GM21825 (cell line): ENCODE measurements at regions not wholly inside any gene's neighbourhood (a gene's known extent, or its start where the extent isn't known, plus 50 kb on each side); places are given as distances from the start of the nearest gene placed in this dataset.

ENCODE experiments used
- ATAC-seq: cut with Tn5 transposase; IDR thresholded peaks from one replicate; pipeline ENCODE4 v1.9.1; 2021; ENCODE audit warnings: mild to moderate bottlenecking, moderate library complexity; ENCODE audit not compliant: unreplicated experiment

DNA sequence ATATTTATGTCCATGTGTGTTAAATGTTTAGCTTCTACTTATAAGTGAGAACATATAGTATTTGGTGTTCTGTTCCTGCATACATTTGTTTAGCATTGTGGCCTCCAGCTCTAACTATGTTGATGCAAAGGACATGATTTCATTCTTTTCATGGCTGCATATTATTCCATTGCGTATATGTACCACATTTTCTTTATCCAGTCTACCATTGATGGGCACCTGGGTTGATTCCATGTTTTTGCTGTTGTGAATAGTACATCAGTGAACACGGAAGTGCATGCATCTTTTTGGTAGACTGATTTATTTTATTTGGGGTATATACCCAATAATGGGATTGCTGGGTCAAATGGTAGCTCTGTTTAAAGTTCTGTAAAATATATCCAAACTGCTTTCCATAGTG, 359.0 kb downstream of the SLCO4C1 start:
- no peak for ATAC-seq

DNA sequence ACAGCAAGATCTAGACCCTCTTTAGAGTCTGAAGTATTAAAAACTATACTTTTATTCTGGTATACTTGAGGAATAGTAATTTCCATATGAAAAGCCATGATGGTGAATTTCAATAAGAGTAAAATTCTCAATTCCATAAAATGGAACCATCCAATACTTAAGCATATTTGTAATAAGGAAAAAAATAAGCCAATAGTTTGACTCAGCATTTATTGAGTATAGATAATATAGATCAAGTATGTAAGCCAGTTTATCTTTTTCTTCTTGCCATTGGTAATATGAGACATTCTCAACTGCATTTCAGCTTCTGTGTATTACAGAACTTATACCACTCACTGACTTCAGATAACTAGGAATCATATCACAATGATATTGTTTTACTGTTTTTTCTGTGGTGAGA, 361.0 kb downstream of the SLCO4C1 start:
- ATAC-seq = no peak

DNA sequence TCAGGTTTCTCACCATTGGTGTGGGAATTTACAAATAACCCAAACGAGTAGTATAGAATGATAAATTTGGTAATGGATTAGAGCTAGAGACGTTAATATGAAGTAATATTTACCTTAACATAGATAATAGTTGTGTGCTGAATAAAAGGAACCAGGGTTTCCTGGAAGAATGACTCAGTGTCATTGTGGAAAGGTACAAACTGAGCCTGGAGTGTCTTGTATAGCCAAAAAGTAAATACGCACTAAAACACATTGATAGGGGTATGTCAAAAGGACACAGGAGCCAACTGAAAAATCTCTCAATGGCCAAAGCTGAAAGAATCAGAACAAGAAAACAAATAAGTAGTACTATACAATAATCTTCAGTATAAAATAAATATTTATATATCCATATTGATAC, 363.5 kb downstream of the SLCO4C1 start:
- no peak for ATAC-seq

DNA sequence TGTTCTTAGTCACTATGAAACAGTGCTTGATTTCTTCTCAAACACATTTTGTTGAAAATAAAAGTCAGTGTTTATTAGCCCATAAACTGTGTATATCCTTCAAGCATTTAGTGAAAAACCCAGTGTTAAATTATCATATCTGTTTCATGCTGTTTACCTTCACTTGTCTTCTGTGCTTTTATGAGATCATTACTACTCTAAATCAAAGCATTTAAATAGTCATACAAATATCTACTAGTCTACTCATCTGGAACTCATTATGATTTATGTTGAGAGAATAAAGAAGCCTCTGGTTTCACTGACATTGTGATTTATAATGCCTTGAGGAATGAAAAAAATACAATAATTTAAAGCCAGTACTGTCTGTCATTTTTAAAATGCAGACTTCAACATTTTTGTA, 366.5 kb downstream of the SLCO4C1 start:
- ATAC-seq = no peak

DNA sequence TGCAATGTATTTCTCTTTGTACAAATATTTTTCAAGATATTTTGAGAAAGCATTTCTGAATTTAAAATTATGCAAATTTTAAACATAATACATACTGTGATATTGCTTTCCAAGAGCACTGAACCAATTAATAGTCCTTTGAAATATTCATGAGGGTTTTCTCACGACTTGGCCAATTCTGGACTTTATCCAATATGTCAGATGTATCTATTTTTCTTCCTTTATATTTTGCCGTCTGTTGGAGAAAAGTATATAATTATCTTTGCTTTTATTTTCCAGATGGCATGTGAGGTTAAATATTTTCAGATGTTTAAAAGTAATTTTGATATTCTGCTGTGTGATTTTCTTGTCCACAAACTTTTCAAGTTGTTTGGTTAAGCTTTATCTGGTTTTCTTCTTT, 378.9 kb downstream of the SLCO4C1 start:
- no peak for ATAC-seq

DNA sequence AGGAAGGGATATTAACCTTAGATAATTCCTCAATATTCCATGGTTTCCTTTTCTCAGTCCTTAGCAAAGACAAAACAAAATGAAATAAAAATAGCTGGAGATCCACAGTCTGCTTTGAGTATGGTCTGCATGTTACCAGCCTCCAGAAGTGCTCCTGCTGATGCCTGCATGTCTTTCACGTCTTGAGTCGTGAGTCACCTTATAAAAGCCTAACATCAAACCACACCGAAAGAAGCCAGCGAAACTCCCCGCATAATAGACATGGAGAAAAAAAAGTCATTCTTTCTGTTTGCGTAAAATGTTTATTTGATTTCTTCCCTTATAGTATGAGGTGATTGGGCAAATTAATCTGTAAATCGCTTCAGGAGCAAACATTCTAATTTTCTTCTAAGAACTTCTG, 380.5 kb downstream of the SLCO4C1 start:
- ATAC-seq = no peak

DNA sequence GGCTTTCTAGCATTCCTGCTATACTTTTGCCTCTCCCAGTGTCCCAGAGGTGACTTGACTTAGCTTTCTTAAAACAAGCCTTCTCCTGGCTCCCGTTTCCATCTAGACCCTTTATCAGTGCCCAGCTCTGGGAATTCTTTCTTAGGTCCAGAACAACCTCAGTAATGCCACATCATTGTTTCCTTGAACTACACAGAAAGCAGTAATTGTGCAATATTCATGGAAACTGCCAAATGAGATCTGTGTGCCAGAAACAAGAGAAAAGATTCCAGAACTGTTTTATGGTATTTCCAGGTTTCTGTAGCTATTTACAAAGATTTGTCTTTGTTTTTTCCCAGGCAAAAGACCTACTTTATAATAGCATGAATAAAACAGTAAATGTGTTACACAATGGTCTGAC, 391.3 kb downstream of the SLCO4C1 start:
- no peak for ATAC-seq

DNA sequence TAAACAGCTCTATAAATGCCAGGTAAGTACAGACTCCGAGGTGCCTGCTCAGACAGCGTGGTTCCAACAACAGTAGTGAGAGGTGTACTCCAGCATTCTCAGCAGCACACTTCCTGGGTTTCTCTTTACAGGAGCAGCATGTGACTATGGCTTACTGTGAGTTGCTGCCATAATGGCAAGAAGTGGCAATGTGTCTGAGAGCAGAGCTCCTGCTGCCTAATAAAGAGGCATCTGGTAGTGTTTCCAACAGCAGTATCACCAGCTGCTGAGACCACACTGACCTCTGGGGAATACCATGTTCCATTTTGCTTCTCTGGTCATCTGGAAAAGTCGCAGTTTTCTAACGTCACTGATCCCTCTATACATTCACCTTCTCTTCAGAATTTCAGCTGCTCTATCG, 398.2 kb downstream of the SLCO4C1 start:
- ATAC-seq = no peak

DNA sequence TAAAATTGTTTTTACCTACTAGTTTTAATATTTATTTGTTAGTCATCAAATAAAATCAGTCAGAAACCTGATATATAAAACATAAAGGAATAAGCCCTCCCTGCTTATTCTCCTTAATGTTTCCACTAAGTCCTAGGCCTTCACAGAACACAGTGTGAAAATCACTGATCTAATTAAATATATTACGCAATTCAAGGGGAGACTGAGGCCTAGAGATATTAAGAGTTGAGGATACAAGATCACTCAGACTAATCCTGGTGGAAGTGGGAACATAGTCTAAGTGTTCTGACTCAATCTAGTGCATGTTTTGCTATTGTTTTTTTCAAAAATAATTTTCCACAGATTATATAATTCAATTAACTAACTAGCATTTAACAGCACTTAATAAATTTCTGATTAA, 401.1 kb downstream of the SLCO4C1 start:
- ATAC-seq = no peak

DNA sequence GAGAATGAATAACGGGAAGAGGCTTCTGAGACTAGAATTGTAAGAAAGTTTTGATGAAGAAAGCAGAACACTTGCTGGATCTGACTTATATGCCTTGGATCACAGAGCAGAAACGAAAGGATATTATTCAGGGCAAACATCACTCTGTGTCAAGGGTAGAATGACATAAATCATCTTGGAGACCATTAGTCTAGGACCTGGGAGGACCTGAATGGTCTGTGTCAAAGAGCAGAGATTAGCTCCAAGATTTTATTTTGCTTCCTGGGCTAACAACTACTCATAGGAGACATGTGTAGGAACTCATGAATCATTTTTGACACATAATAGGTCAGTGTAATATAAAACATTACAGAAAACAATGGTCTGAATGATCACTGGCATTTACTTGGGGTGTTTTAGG, 417.9 kb downstream of the SLCO4C1 start:
- no peak for ATAC-seq

DNA sequence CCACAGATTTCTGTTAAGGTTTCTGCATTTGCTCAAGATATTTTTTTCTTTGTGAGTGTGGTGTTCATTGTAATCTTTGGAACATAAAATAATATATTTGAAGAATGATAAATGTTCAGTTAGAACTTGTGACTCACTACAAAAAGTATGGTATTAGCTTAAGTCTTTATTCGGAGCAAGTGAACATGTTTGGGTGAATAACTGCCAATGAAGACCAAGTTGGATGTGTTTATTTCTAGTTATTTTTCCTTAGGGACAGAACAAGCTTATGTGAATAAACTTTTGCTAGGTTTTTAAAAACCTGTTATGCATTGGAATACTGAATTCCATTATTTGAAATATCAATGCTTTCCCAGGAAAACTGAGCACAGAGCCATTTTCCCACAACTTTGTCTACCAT, 418.6 kb downstream of the SLCO4C1 start:
- no peak for ATAC-seq

DNA sequence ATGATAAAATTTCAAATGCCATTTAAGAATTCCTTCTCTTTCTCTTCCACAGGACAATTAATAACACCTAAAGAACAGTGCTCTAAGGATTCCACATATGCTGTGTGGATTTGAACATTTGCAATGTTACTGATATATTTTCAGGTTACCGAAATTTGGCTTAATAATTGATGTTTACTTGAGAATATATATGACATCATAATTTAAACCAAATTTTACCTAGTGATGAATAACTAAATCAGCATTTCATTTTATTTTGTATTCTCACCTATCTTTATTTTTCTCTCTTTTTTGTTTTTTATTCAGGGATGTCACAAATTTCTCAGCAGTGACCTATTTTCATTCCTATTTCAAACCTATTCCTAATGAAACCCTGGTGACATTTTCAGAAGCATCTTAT, 429.6 kb downstream of the SLCO4C1 start:
- ATAC-seq = no peak

DNA sequence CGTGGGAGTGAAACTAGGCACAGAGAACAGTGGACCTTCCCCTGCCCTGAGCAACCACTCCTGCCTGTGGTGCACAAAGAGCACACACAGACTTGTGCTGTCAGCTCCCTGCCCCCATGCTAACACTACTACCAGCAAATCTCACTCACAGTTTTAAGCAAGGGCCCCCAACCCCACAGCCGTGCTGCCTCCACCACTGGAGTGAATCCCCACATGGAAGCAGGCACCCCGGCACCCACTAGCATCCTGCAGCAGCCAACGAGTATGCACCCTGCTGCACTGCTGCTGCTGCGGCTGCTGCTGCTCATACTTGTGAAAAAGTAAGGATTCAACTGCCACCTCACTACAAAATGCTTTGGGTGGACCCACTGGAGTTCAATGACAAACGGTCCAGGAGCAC, 435.5 kb downstream of the SLCO4C1 start:
- ATAC-seq = no peak

DNA sequence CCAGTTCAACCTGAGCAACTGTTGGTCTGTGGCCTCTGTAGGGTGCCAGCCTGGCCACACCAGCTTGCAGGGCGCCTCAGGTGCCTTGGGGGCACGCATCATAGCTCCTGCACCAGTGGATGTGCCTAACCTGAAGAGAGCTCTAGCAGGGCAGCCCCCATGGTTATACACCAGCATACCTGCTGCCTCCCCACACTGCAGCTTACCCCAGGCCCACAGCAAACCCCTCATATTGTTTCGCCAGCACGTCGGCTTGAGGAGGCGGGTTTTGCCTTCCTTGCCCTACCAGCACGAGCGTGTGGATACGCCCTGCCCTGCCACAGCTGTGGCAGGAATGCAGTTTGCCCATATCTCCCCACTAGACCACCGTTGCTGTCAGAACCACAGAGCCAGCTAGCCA, 435.9 kb downstream of the SLCO4C1 start:
- ATAC-seq = no peak

DNA sequence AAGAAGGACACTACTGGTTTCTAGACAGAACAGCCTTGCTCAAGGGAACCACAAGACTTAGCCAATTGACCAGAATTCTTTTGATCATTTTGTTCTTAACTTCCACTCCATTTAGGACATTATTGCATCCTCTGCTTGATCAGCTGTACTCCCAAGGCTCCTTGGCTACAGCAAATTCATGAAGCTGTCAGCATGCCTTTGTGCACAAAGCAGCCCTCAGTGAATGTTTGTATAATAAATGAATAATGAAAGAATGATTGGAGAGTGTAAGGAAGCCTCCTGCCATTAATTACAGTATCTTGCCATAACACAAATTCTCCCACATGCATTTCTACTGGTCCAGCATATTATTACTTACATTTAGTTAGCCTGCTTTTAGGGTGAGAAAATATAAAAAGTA, 449.6 kb downstream of the SLCO4C1 start:
- no peak for ATAC-seq

DNA sequence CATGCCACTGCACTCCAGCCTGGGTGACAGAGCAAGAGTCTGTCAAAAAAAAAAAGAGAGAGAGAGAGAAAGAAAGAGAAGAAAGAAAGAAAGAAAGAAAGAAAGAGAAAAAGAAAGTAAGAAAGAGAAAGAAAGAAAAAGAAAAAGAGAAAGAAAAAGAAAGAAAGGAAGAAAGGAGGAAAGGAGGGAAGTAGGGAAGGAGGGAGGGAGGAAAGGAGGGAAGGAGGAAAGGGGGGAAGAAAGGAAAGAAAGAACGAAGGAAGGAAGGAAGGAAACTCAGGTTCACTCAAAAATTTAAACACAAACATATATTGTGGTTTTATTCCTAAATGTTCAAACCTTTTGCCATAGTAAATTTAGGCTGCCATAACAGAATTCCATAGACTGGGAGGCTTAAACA, 453.0 kb downstream of the SLCO4C1 start:
- no peak for ATAC-seq

DNA sequence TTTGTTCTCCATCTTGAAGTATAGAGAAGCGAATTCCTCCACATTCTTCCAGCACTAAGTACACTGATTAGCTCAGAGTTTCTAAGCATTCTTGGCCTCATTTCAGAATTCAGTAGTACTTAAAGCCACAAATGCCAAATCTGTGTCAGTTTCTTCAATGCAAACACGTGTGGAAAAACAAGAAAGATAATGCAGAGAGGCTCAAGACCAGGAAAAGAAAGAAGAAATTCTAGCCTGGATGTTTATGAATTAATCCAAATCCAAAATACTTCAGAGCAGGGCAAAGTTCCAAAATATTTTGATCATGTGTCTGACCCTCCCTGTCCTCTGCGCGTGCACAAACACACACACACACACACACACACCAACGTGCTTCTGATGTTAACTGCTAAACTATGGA, 457.6 kb downstream of the SLCO4C1 start:
- ATAC-seq = no peak

DNA sequence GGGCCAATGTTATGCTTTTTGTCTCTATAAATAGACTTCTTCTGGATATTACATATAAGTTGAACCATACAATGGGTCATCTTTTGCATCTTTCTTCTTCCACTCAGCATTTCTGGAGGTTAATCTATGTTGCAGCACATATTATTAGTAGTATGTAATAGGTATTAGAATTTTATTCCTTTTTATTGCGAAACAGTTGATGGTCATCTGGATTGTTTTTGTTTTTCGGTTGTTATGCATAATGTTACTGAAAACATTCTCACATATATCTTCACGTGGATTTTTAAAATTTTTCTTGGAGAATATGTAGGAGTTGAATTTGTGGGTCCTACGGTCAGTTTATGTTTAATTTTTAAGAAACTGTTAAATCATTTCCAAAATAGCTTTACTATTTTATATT, 466.8 kb downstream of the SLCO4C1 start:
- ATAC-seq = no peak

DNA sequence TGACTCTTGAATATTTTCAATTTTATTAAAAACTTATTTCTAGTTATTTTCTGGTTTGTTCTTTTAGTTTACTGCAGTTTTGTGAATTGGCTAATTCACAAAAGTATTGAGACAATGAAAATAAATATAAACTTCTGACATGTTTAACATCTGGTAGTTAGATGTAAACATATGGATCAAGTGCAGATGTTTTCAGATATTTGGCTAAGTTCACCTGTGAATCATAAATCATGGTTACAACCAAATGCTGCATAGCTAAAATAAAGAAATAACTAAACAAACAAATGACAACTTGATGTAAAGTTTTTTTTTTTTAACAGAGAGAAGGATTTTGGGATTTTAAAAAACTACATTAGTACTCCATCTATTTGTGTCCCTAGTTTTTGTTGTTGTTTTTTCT, 484.6 kb downstream of the SLCO4C1 start:
- no peak for ATAC-seq

DNA sequence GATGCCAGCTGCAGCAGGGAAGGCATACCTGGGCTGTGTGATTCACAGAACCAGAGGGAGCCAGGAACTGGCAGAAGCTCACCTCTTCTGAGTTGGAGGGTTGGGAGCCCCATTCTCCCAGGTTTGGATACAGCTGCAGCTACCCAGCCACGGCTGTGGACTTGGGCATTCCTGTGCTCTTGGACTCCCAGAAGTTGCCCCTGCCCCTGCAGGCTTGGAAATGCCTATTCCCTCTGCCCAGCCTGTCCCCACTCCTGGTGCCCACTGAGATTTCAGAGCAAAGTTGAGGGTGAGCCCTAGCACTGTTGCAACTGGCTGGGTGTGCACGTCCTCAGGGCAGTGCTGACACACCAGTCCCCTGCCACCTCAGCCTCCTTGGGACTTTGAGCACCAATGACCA, 489.7 kb downstream of the SLCO4C1 start:
- ATAC-seq = no peak

DNA sequence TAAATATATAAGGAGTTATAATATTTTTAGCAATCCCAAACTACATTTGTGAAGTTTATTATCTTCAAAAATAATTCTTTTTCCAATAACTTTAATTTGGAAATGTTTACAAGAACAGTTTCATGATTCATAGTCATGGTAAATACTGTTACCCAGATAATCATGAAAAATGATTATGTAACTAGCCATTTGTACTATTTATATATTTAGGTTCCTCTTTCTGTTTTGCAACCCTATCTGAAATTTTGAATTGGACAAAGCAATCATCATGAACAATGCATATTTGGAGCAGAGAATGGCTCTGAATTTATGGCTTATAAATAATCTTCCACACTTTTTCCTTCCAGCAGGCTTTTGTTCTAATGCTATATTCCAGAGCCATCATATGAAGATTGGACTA, 499.7 kb downstream of the SLCO4C1 start:
- ATAC-seq = no peak

DNA sequence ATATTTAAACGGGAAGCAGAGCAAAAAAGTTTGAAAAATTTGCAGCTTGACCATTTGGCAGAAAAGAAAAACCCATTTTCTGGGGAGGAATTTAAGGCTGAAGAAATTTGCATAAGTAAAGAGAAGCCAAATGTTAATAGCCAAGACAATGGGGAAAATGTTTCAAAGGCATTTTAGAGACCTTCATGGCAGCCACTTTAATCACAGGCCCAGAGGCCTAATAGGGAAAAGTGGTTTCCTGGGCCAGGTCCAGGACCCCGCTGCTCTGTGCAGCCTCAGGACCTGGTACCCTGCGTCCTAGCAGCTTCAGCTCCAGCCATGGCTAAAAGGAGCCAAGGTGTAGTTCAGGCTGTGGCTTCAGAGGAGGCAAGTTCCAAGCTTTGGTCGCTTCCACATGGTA, 507.3 kb downstream of the SLCO4C1 start:
- ATAC-seq = no peak

DNA sequence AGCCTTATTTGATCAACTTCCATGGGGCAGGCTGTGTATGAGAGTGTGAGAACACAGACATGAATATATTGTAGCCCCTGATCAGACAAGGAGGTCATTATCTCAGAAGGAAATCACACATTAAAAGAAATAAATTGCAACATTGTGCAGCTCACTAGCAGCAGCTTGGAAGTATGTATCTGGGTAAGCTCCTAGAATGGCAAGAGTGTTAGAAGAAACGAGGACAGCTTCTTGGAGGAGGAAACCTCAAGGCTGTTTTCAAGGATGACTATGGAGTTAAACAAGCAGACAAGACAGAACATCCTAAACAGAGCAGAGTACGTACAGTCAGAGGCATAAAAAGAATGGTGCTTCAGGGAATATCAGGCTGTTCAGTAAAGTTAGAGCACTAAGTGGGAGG, 511.0 kb downstream of the SLCO4C1 start:
- ATAC-seq = no peak
